HFF-Myc (cell line): ENCODE measurements at regions not wholly inside any gene's neighbourhood (a gene's known extent, or its start where the extent isn't known, plus 50 kb on each side); places are given as distances from the start of the nearest gene placed in this dataset.
"Not testable (repeated sequence)": the region's sequence is repeated elsewhere in the genome, so short reads cannot be mapped to it uniquely, and the experiment has no call there.

Source experiments
- DNase-seq: peaks from one replicate; pipeline ENCODE4 v3.0.0-alpha.2; 2011; ENCODE audit warnings: low read depth; ENCODE audit errors: extremely low read depth
- H3K4me3 ChIP-seq: replicated peaks from 2 replicates; pipeline ENCODE4 v1.5.1; 2011; ENCODE audit warnings: low read depth, mild to moderate bottlenecking, control low read depth, low read length
- CTCF ChIP-seq: IDR thresholded peaks from 2 replicates; pipeline ENCODE4 v1.5.1; 2012; ENCODE audit warnings: mild to moderate bottlenecking, low read depth, low read length, control low read depth; ENCODE audit errors: missing control alignments

GRCh38 chr3:182027366-182027765 is 315.6 kb downstream of the SOX2 start:
- no peak overlapping the region for H3K4me3 ChIP-seq
- DNase-seq, result no peak
- no peak for TF ChIP-seq CTCF

GRCh38 chr3:182028081-182028480 is 316.4 kb downstream of the SOX2 start:
- DNase-seq, result no peak
- TF ChIP-seq CTCF, result no peak
- no peak overlapping the region for H3K4me3 ChIP-seq

GRCh38 chr3:182034231-182034630 is 322.5 kb downstream of the SOX2 start:
- DNase-seq, H3K4me3 ChIP-seq: not testable (repeated sequence)

- DNase-seq, result no peak
- no peak for TF ChIP-seq CTCF
These were observed 323.6 kb downstream of the SOX2 start for GRCh38 chr3:182035324-182035723.

GRCh38 chr3:182036382-182036781 is 324.7 kb downstream of the SOX2 start:
- H3K4me3 ChIP-seq, result no peak overlapping the region
- DNase-seq, result no peak
- TF ChIP-seq CTCF, result no peak

More at GRCh38 chr3:182035324-182035723, 323.6 kb downstream of the SOX2 start:
- H3K4me3 ChIP-seq, result no peak overlapping the region

- H3K4me3 ChIP-seq, result no peak overlapping the region
- no peak for TF ChIP-seq CTCF
- no peak for DNase-seq
These were observed 330.1 kb downstream of the SOX2 start for GRCh38 chr3:182041668-182042291.

GRCh38 chr3:182045736-182046135 is 334.0 kb downstream of the SOX2 start:
- no peak for TF ChIP-seq CTCF
- no peak overlapping the region for H3K4me3 ChIP-seq
- no peak for DNase-seq
